GM12878 (cell line): ENCODE measurements at regions not wholly inside any gene's neighbourhood (a gene's known extent, or its start where the extent isn't known, plus 50 kb on each side); places are given as distances from the start of the nearest gene placed in this dataset.

Experiments
- ATAC-seq: fragments of 200-7000 bp; cut with Tn5 transposase; 3 replicates; pipeline ENCODE4 v1.9.1; 2020; ENCODE audit warnings: mild to moderate bottlenecking, moderate library complexity
- BruUV-seq: library from RNA; stranded (reverse); fragments of 400-500 nt; replicated peaks from 2 replicates; lab custom pipeline; 2021; lab: Mats Ljungman, UMichigan
- CTCF ChIA-PET: fragments of 300-600 bp; sonication (Branson Sonifier 250); formaldehyde crosslinking; extraction: SDS; loops from one replicate; lab custom pipeline; 2021; ENCODE audit warnings: inconsistent platforms; lab: Yijun Ruan, JAX
- POLR2A ChIA-PET: fragments of 350-600 bp; formaldehyde crosslinking; extraction: SDS; loops from one replicate; lab custom pipeline; 2021; ENCODE audit warnings: inconsistent platforms; lab: Charles Lee
- RAD21 ChIA-PET: fragments of 300-600 bp; sonication (Branson Sonifier 250); formaldehyde crosslinking; loops from one replicate; lab custom pipeline; 2023; ENCODE audit warnings: antibody characterized with exemption; ENCODE audit not compliant: unreplicated experiment; lab: Charles Lee
- SMC1A ChIA-PET: fragments of 300-600 bp; sonication (Branson Sonifier 250); formaldehyde crosslinking; loops from one replicate; lab custom pipeline; 2023; ENCODE audit not compliant: unreplicated experiment, uncharacterized antibody; lab: Charles Lee
- DNase-seq: peaks from one replicate; pipeline ENCODE4 v3.0.0-alpha.2; 2011; ENCODE audit warnings: low read depth, low spot score
- FAIRE-seq: peaks from 3 replicates; lab custom pipeline; 2011; peaks lifted over from hg19 to GRCh38; lab: Jason Lieb, UNC
- H2AFZ ChIP-seq: 2 replicates; pipeline ENCODE4 v1.6.0; 2011; ENCODE audit warnings: low read depth, low read length, control low read depth; ENCODE audit not compliant: control insufficient read depth
- H3K27ac ChIP-seq: 2 replicates; pipeline ENCODE4 v1.5.1; 2011; ENCODE audit warnings: control low read depth; ENCODE audit not compliant: control insufficient read depth, insufficient read depth
- H3K27me3 ChIP-seq, 2 experiments: replicated peaks in 1 of 2; 2 replicates each; pipeline versions ENCODE4 v1.6.0 to v1.6.1; 2011; ENCODE audit warnings: low read length in 1 of 2; ENCODE audit not compliant: control insufficient read depth in 2 of 2, insufficient read depth in 2 of 2
- H3K36me3 ChIP-seq, 2 experiments: 2 replicates each; pipeline ENCODE4 v1.5.1; 2011; ENCODE audit warnings: low read length in 1 of 2; ENCODE audit not compliant: control insufficient read depth in 2 of 2, insufficient read depth in 2 of 2
- H3K4me1 ChIP-seq: 2 replicates; pipeline ENCODE4 v1.6.1; 2011; ENCODE audit warnings: mild to moderate bottlenecking, low read length, moderate library complexity, mixed read lengths; ENCODE audit not compliant: control insufficient read depth, insufficient read depth
- H3K4me2 ChIP-seq: 2 replicates; pipeline ENCODE4 v1.6.0; 2011; ENCODE audit warnings: control low read depth; ENCODE audit not compliant: control insufficient read depth, insufficient read depth
- H3K4me3 ChIP-seq: fragments of 200-600 bp; sonication (generic); 2 replicates; pipeline ENCODE4 v1.5.1; 2016
- H3K79me2 ChIP-seq: 2 replicates; pipeline ENCODE4 v1.6.0; 2011; ENCODE audit warnings: low read length; ENCODE audit not compliant: control insufficient read depth, insufficient read depth
- H3K9ac ChIP-seq: 2 replicates; pipeline ENCODE4 v1.8.0; 2011; ENCODE audit warnings: low read length, control low read depth, mixed read lengths; ENCODE audit not compliant: control insufficient read depth, insufficient read depth
- H3K9me3 ChIP-seq: replicated peaks from 3 replicates; pipeline ENCODE4 v1.5.1; 2011; ENCODE audit warnings: mild to moderate bottlenecking, low read length; ENCODE audit not compliant: control insufficient read depth, insufficient read depth
- H4K20me1 ChIP-seq: 2 replicates; pipeline ENCODE4 v1.6.0; 2011; ENCODE audit not compliant: control insufficient read depth, insufficient read depth
- BCL11A ChIP-seq: IDR thresholded peaks from 2 replicates; pipeline ENCODE4 v1.6.1; 2011; ENCODE audit warnings: low read depth, low read length
- BMI1 ChIP-seq: fragments of 450-650 bp; IDR thresholded peaks from 2 replicates; pipeline ENCODE4 v1.6.1; 2016; ENCODE audit warnings: mild to moderate bottlenecking, moderate library complexity, borderline replicate concordance
- CUX1 ChIP-seq: IDR thresholded peaks from 2 replicates; pipeline ENCODE4 v1.6.1; 2012; ENCODE audit warnings: improper control_type of control experiment, low read depth, low read length; ENCODE audit not compliant: insufficient replicate concordance
- HDGF ChIP-seq: fragments of 450-650 bp; IDR thresholded peaks from 2 replicates; pipeline ENCODE4 v1.6.1; 2016; ENCODE audit warnings: antibody characterized with exemption
- IKZF1 ChIP-seq: fragments of 450-650 bp; conservative IDR thresholded peaks from 2 replicates; pipeline ENCODE4 v1.6.1; 2017; ENCODE audit warnings: antibody characterized with exemption, mild to moderate bottlenecking
- KDM1A ChIP-seq: fragments of 200-600 bp; sonication (generic); IDR thresholded peaks from 2 replicates; pipeline ENCODE4 v1.6.1; 2016; ENCODE audit warnings: borderline replicate concordance
- MEF2A ChIP-seq: IDR thresholded peaks from 2 replicates; pipeline ENCODE4 v1.6.1; 2011; ENCODE audit warnings: low read depth, mild to moderate bottlenecking, low read length, moderate library complexity; ENCODE audit not compliant: insufficient read depth
- NFIC ChIP-seq: IDR thresholded peaks from 2 replicates; pipeline ENCODE4 v1.6.1; 2012; ENCODE audit warnings: low read depth, mild to moderate bottlenecking, inconsistent platforms, low read length, moderate library complexity
- NFYA ChIP-seq: IDR thresholded peaks from 2 replicates; pipeline ENCODE4 v1.6.1; 2011; ENCODE audit warnings: low read depth, mild to moderate bottlenecking, low read length, improper control_type of control experiment, borderline replicate concordance
- RAD51 ChIP-seq: fragments of 450-650 bp; IDR thresholded peaks from 2 replicates; pipeline ENCODE4 v1.6.1; 2016; ENCODE audit warnings: moderate library complexity, mild to moderate bottlenecking, inconsistent platforms
- SIX5 ChIP-seq: IDR thresholded peaks from 2 replicates; pipeline ENCODE4 v1.6.1; 2011; ENCODE audit warnings: mild to moderate bottlenecking, low read depth, low read length, moderate library complexity; ENCODE audit not compliant: severe bottlenecking
- TARDBP ChIP-seq: IDR thresholded peaks from 2 replicates; pipeline ENCODE4 v1.6.1; 2016; ENCODE audit warnings: borderline replicate concordance
- ZNF592 ChIP-seq: fragments of 450-650 bp; IDR thresholded peaks from 2 replicates; pipeline ENCODE4 v1.6.1; 2017; ENCODE audit warnings: mild to moderate bottlenecking, moderate library complexity
- WGBS: methylation state at CpG from one replicate; pipeline ENCODE4 v1.1.6; 2016; ENCODE audit warnings: low lambda C conversion rate; ENCODE audit not compliant: insufficient replicate concordance, insufficient coverage; ENCODE audit errors: missing lambda C conversion rate; 5-methylcytosine and 5-hydroxymethylcytosine counted together
- in situ Hi-C: fragments of 300-500 bp; cut with MboI; formaldehyde crosslinking; loops from 9 replicates; pipeline ENCODE4 v1.14.3; 2018; ENCODE audit warnings: mixed read lengths
- intact Hi-C: fragments of 100-400 bp; cut with micrococcal nuclease; formaldehyde crosslinking; loops from one replicate; pipeline ENCODE4 v1.14.2; 2022; ENCODE audit not compliant: unreplicated experiment

GRCh38 chr7:52163311-52163710, 846.7 kb upstream of the COBL start:
- no peaks in the 10 kb centered on the region for H3K79me2 ChIP-seq
- no peaks in the 10 kb centered on the region for H3K27me3 ChIP-seq
- H3K9me3 ChIP-seq: no peaks in the 10 kb centered on the region
- no peak overlapping the region for H2AFZ ChIP-seq
- CTCF ChIA-PET: no interaction called here
- RAD21 ChIA-PET: no interaction called here
- no peak overlapping the region for H3K27ac ChIP-seq
- no peaks in the 10 kb centered on the region for H4K20me1 ChIP-seq
- no peak overlapping the region for H3K4me3 ChIP-seq
- H3K36me3 ChIP-seq: no peaks in the 10 kb centered on the region
- POLR2A ChIA-PET: no interaction called here
- intact Hi-C loops (no loop called here), in situ Hi-C loops (no loop called here)
- SMC1A ChIA-PET: no interaction called here
- DNase-seq: no peak
- no peaks in the 10 kb centered on the region for H3K4me1 ChIP-seq
- H3K4me2 ChIP-seq: no peak overlapping the region
- no peak overlapping the region for H3K9ac ChIP-seq
- TF ChIP-seq CUX1 (no peak), NFIC (no peak), BCL11A (no peak), BMI1 (no peak), HDGF (no peak), IKZF1 (no peak), TARDBP (no peak), SIX5 (no peak), MEF2A (no peak), NFYA (no peak), KDM1A (no peak), ZNF592 (no peak), RAD51 (no peak)
- no peak for ATAC-seq
- no peak for FAIRE-seq
- no TSS peak for BruUV-seq
- 0% methylated on average over 2 of the region's 2 CpGs for WGBS
